IMR-90 (cell line): ENCODE measurements at regions not wholly inside any gene's neighbourhood (a gene's known extent, or its start where the extent isn't known, plus 50 kb on each side); places are given as distances from the start of the nearest gene placed in this dataset.

Experiments used
- ATAC-seq: fragments of 200-7000 bp; cut with Tn5 transposase; 2 replicates; pipeline ENCODE4 v1.9.1; 2020; ENCODE audit warnings: low read depth, mild to moderate bottlenecking, moderate library complexity
- BruUV-seq: library from RNA; stranded (reverse); fragments of 400-500 nt; replicated peaks from 2 replicates; lab custom pipeline; 2021; lab: Mats Ljungman, UMichigan
- CTCF ChIA-PET: fragments of 300-600 bp; formaldehyde crosslinking; extraction: SDS; loops from one replicate; lab custom pipeline; 2021; ENCODE audit warnings: antibody characterized with exemption; lab: Yijun Ruan, JAX
- POLR2A ChIA-PET: fragments of 300-600 bp; sonication (Branson Sonifier 250); formaldehyde crosslinking; loops from one replicate; lab custom pipeline; 2022; ENCODE audit warnings: antibody characterized with exemption; ENCODE audit not compliant: unreplicated experiment; lab: Charles Lee
- DNase-seq: peaks from one replicate; pipeline ENCODE4 v3.0.0; 2013
- H2AFZ ChIP-seq: replicated peaks from 2 replicates; pipeline ENCODE3; 2013; ENCODE audit warnings: low read length, mild to moderate bottlenecking; ENCODE audit not compliant: poor library complexity
- H2AK5ac ChIP-seq: 2 replicates; pipeline ENCODE4 v1.6.1; 2013; ENCODE audit warnings: low read depth, low read length, inconsistent platforms
- H2AK9ac ChIP-seq: replicated peaks from 2 replicates; pipeline ENCODE3; 2013; ENCODE audit warnings: mild to moderate bottlenecking, low read depth, low read length, moderate library complexity; ENCODE audit not compliant: poor library complexity
- H2BK120ac ChIP-seq: 2 replicates; pipeline ENCODE4 v1.6.1; 2013; ENCODE audit warnings: low read depth, low read length, inconsistent platforms
- H2BK15ac ChIP-seq: 3 replicates; pipeline ENCODE4 v1.6.1; 2013; ENCODE audit warnings: low read depth, low read length, inconsistent platforms
- H2BK20ac ChIP-seq: 2 replicates; pipeline ENCODE4 v1.6.1; 2013; ENCODE audit warnings: low read depth, mild to moderate bottlenecking, inconsistent platforms, low read length, moderate library complexity
- H2BK5ac ChIP-seq: 2 replicates; pipeline ENCODE4 v1.6.1; 2013; ENCODE audit warnings: mild to moderate bottlenecking, low read depth, low read length, inconsistent platforms; ENCODE audit not compliant: poor library complexity, severe bottlenecking
- H3K14ac ChIP-seq: replicated peaks from 2 replicates; pipeline ENCODE4 v1.6.1; 2013; ENCODE audit warnings: low read depth, low read length, inconsistent platforms
- H3K18ac ChIP-seq: 2 replicates; pipeline ENCODE4 v1.6.1; 2013; ENCODE audit warnings: low read depth, low read length, control low read depth
- H3K23ac ChIP-seq: 2 replicates; pipeline ENCODE4 v1.6.1; 2013; ENCODE audit warnings: low read depth, low read length, inconsistent platforms
- H3K27ac ChIP-seq: 2 replicates; pipeline ENCODE4 v1.5.1; 2013; ENCODE audit warnings: mild to moderate bottlenecking, control low read depth, low read length; ENCODE audit not compliant: insufficient read depth
- H3K27me3 ChIP-seq: 2 replicates; pipeline ENCODE4 v1.6.1; 2013; ENCODE audit warnings: low read length; ENCODE audit not compliant: control insufficient read depth, insufficient read depth
- H3K36me3 ChIP-seq: 2 replicates; pipeline ENCODE4 v1.6.1; 2013; ENCODE audit warnings: low read length, mixed read lengths; ENCODE audit not compliant: control insufficient read depth, insufficient read depth
- H3K4ac ChIP-seq: 2 replicates; pipeline ENCODE4 v1.6.1; 2013; ENCODE audit warnings: low read depth, low read length, inconsistent platforms
- H3K4me1 ChIP-seq: 2 replicates; pipeline ENCODE4 v1.6.1; 2013; ENCODE audit warnings: low read length, mixed read lengths; ENCODE audit not compliant: control insufficient read depth, insufficient read depth
- H3K4me2 ChIP-seq: 2 replicates; pipeline ENCODE4 v1.6.1; 2013; ENCODE audit warnings: low read depth, mild to moderate bottlenecking, control low read depth, low read length, moderate library complexity
- H3K4me3 ChIP-seq: 2 replicates; pipeline ENCODE4 v1.5.1; 2013; ENCODE audit warnings: low read depth, mild to moderate bottlenecking, control low read depth, low read length, moderate library complexity; ENCODE audit not compliant: insufficient read depth
- H3K56ac ChIP-seq: 2 replicates; pipeline ENCODE4 v1.6.1; 2013; ENCODE audit warnings: low read length, inconsistent platforms; ENCODE audit not compliant: insufficient read depth; ENCODE audit errors: extremely low read depth
- H3K79me1 ChIP-seq, 2 experiments: 2 replicates each; pipeline ENCODE4 v1.6.1; 2013; ENCODE audit warnings: low read length in 2 of 2, inconsistent platforms in 1 of 2, low read depth in 1 of 2
- H3K9ac ChIP-seq: 2 replicates; pipeline ENCODE4 v1.6.1; 2013; ENCODE audit warnings: low read depth, low read length, control low read depth
- H3K9me1 ChIP-seq: 2 replicates; pipeline ENCODE4 v1.6.1; 2013; ENCODE audit warnings: low read length, inconsistent platforms; ENCODE audit not compliant: insufficient read depth
- H3K9me3 ChIP-seq: 2 replicates; pipeline ENCODE4 v1.6.1; 2013; ENCODE audit warnings: low read length; ENCODE audit not compliant: control insufficient read depth, insufficient read depth
- H4K20me1 ChIP-seq: 2 replicates; pipeline ENCODE4 v1.6.1; 2013; ENCODE audit warnings: low read length, inconsistent platforms; ENCODE audit not compliant: insufficient read depth
- H4K5ac ChIP-seq: 2 replicates; pipeline ENCODE4 v1.6.1; 2013; ENCODE audit warnings: mild to moderate bottlenecking, low read depth, low read length, control low read depth
- H4K8ac ChIP-seq, 2 experiments: 2 replicates each; pipeline ENCODE4 v1.6.1; 2013; ENCODE audit warnings: low read depth in 2 of 2, low read length in 2 of 2, control low read depth in 1 of 2, inconsistent platforms in 1 of 2
- H4K91ac ChIP-seq: 2 replicates; pipeline ENCODE4 v1.6.1; 2013; ENCODE audit warnings: low read depth, low read length, inconsistent platforms; ENCODE audit not compliant: insufficient read depth
- CEBPB ChIP-seq: IDR thresholded peaks from 2 replicates; pipeline ENCODE4 v1.6.1; 2012; ENCODE audit warnings: low read depth, low read length, improper control_type of control experiment
- FOS ChIP-seq: fragments of 150-350 bp; IDR thresholded peaks from 2 replicates; pipeline ENCODE4 v1.6.1; 2016; ENCODE audit warnings: low read depth, low read length
- MAFK ChIP-seq: IDR thresholded peaks from 2 replicates; pipeline ENCODE4 v1.6.1; 2012; ENCODE audit warnings: low read depth, low read length, improper control_type of control experiment
- MXI1 ChIP-seq: IDR thresholded peaks from 2 replicates; pipeline ENCODE4 v1.6.1; 2012; ENCODE audit warnings: low read depth, mild to moderate bottlenecking, low read length, moderate library complexity, borderline replicate concordance
- NFE2L2 ChIP-seq: fragments of 150-350 bp; IDR thresholded peaks from 2 replicates; pipeline ENCODE4 v1.6.1; 2016; ENCODE audit warnings: low read depth, mild to moderate bottlenecking, low read length
- RFX5 ChIP-seq: IDR thresholded peaks from 2 replicates; pipeline ENCODE4 v1.8.0; 2012; ENCODE audit warnings: low read depth, mild to moderate bottlenecking, low read length, moderate library complexity
- WGBS, 2 experiments: methylation state at CpG; one replicate each; pipeline versions ENCODE4 v1.1.5 to v1.1.7; 2013; ENCODE audit warnings: missing lambda C conversion rate in 2 of 2; ENCODE audit not compliant: insufficient read length in 1 of 2; ENCODE audit errors: extremely low coverage in 2 of 2; 5-methylcytosine and 5-hydroxymethylcytosine counted together
- dilution Hi-C: fragments of 300-500 bp; cut with HindIII; formaldehyde crosslinking; loops from one replicate; pipeline ENCODE4 v1.14.3; 2018; ENCODE audit warnings: low sequenced_read_pairs; ENCODE audit not compliant: unreplicated experiment
- in situ Hi-C: fragments of 300-500 bp; cut with MboI; formaldehyde crosslinking; loops from 3 replicates; pipeline ENCODE4 v1.14.3; 2019; ENCODE audit warnings: low sequenced_read_pairs, inconsistent platforms, mixed read lengths
- intact Hi-C: fragments of 100-400 bp; cut with micrococcal nuclease; formaldehyde crosslinking; loops from 2 replicates; pipeline ENCODE4 v1.10.0; 2022
- TF ChIP-seq, protein P1 (sequence below): fragments of 150-350 bp; IDR thresholded peaks from 2 replicates; pipeline ENCODE4 v1.6.1; 2017; ENCODE audit warnings: mild to moderate bottlenecking, antibody characterized with exemption, low read length, low read depth
- TF ChIP-seq, protein P2 (sequence below): conservative IDR thresholded peaks from 2 replicates; pipeline ENCODE4 v1.5.1; 2012; ENCODE audit warnings: mild to moderate bottlenecking, low read depth, low read length, improper control_type of control experiment

DNA sequence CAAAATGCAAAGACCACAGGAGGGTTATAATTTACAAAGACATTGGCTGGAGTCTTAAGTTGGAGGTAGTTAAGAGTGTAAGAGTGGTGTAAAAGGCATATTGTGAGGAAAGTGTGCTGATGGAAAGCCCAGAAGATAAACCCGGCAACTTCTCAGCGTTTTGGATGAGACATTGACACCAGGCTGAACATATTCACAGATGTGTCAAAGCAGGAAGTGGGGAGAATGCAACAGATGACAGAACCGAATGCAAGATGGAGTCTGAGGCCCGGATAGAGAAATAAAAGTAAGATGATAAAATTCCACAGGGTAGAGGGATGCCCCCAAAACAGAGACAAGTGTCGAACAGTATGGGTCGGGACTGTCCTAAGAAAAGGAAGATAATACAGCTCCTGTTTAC lies 230.4 kb upstream of the TMEM72 start:
- no peak overlapping the region for H3K9ac ChIP-seq
- no peak overlapping the region for H3K4ac ChIP-seq
- H4K20me1 ChIP-seq = no peaks in the 10 kb centered on the region
- no peak overlapping the region for H3K18ac ChIP-seq
- no peak overlapping the region for H4K91ac ChIP-seq
- H3K14ac ChIP-seq = no peak overlapping the region
- ATAC-seq (no peak), DNase-seq (no peak)
- no peaks in the 10 kb centered on the region for H3K79me1 ChIP-seq
- H2BK20ac ChIP-seq = no peak overlapping the region
- H2BK15ac ChIP-seq = no peak overlapping the region
- no peak overlapping the region for H4K5ac ChIP-seq
- no peak overlapping the region for H3K27ac ChIP-seq
- H4K8ac ChIP-seq = no peak overlapping the region
- WGBS, 2 experiments = 94% methylated on average over 2 of the region's 6 CpGs; no CpG with 5 or more reads in 1 of the 2 experiments
- H2AFZ ChIP-seq = no peak overlapping the region
- no peaks in the 10 kb centered on the region for H3K9me1 ChIP-seq
- no peak overlapping the region for H2BK5ac ChIP-seq
- H3K4me3 ChIP-seq = no peak overlapping the region
- no peak overlapping the region for H2AK9ac ChIP-seq
- no peaks in the 10 kb centered on the region for H3K36me3 ChIP-seq
- no peaks in the 10 kb centered on the region for H3K4me1 ChIP-seq
- dilution Hi-C loops = no loop called here
- ChIA-PET POLR2A (no interaction called here), CTCF (no interaction called here)
- no peak overlapping the region for H3K23ac ChIP-seq
- intact Hi-C loops = no loop called here
- H3K27me3 ChIP-seq = no peaks in the 10 kb centered on the region; the same call in 1 of the 2 replicates
- no peak overlapping the region for H3K56ac ChIP-seq
- H3K4me2 ChIP-seq = no peak overlapping the region
- in situ Hi-C loops = no loop called here
- H2AK5ac ChIP-seq = no peak overlapping the region
- no peak overlapping the region for H2BK120ac ChIP-seq
- BruUV-seq = no TSS peak
- H3K9me3 ChIP-seq = no peaks in the 10 kb centered on the region; the same call in 1 of the 2 replicates
- no peak for TF ChIP-seq MXI1
- TF ChIP-seq, protein P1, sequence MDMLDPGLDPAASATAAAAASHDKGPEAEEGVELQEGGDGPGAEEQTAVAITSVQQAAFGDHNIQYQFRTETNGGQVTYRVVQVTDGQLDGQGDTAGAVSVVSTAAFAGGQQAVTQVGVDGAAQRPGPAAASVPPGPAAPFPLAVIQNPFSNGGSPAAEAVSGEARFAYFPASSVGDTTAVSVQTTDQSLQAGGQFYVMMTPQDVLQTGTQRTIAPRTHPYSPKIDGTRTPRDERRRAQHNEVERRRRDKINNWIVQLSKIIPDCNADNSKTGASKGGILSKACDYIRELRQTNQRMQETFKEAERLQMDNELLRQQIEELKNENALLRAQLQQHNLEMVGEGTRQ = no peak
- TF ChIP-seq, protein P2, sequence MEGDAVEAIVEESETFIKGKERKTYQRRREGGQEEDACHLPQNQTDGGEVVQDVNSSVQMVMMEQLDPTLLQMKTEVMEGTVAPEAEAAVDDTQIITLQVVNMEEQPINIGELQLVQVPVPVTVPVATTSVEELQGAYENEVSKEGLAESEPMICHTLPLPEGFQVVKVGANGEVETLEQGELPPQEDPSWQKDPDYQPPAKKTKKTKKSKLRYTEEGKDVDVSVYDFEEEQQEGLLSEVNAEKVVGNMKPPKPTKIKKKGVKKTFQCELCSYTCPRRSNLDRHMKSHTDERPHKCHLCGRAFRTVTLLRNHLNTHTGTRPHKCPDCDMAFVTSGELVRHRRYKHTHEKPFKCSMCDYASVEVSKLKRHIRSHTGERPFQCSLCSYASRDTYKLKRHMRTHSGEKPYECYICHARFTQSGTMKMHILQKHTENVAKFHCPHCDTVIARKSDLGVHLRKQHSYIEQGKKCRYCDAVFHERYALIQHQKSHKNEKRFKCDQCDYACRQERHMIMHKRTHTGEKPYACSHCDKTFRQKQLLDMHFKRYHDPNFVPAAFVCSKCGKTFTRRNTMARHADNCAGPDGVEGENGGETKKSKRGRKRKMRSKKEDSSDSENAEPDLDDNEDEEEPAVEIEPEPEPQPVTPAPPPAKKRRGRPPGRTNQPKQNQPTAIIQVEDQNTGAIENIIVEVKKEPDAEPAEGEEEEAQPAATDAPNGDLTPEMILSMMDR = no peak
- TF ChIP-seq NFE2L2 = no peak
- no peak for TF ChIP-seq MAFK
- TF ChIP-seq RFX5 = no peak
- no peak for TF ChIP-seq CEBPB
- no peak for TF ChIP-seq FOS
